ENCODE measurements at regions not wholly inside any gene's neighbourhood (a gene's known extent, or its start where the extent isn't known, plus 50 kb on each side); places are given as distances from the start of the nearest gene placed in this dataset.

DNA sequence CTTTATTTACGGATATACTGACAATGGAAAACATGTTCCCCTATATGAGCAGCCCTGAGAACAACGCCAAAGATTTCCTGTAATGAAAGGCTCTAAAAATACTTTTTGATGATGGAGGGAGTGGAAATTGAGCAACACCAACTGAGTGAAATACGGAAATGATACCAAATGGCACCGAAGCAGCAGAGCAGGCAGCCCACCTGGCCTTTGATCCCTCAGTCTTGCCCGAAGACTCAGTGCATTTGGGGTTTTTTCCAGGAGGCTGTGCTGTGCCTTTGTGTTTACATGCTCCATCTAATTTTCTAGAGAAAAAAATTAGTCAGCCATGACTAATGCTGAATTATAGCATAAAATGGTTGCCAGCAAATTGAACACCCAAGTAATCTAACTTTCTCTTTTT, 169.9 kb upstream of the RBPJ start:
- Histone ChIP-seq H2BK120ac (replicated peaks; ENCODE audit: low read depth, low read length) (no peak overlapping the region), H3K36me3 (ENCODE audit: control insufficient read depth in 2 of 4, insufficient read depth in 4 of 4, low read length in 3 of 4) (no peaks in the 10 kb centered on the region), H3K56ac (replicated peaks; ENCODE audit: insufficient read length, low read depth, low read length) (no peak overlapping the region), H4K8ac (ENCODE audit: extremely low read depth, insufficient read depth, low read length) (no peak overlapping the region), H3K18ac (ENCODE audit: extremely low read depth, low read length) (no peak overlapping the region), H3K4ac (replicated peaks; ENCODE audit: insufficient read length, low read depth, low read length) (no peak overlapping the region), H3K23me2 (ENCODE audit: low read depth, low read length) (no peaks in the 10 kb centered on the region), H3K9me3 (ENCODE audit: insufficient read depth in 2 of 2, low read depth in 1 of 2, low read length in 1 of 2) (no peaks in the 10 kb centered on the region), H4K20me1 (replicated peaks in 1 of 2; ENCODE audit: control insufficient read depth in 1 of 2, insufficient read depth in 2 of 2, low read length in 2 of 2) (no peaks in the 10 kb centered on the region), H3K4me2 (ENCODE audit: insufficient read depth in 1 of 2, low read depth in 2 of 2, low read length in 2 of 2) (no peak overlapping the region), H2AFZ (ENCODE audit: low read length) (no peak overlapping the region), H3K23ac (ENCODE audit: insufficient read length) (no peak overlapping the region), H3K79me2 (ENCODE audit: control insufficient read depth in 1 of 2, insufficient read depth in 2 of 2, low read length in 2 of 2) (no peaks in the 10 kb centered on the region), H2BK15ac (ENCODE audit: low read length) (no peak overlapping the region), H2AK5ac (ENCODE audit: low read depth, low read length) (no peak overlapping the region), H3K4me3 (ENCODE audit: extremely low read depth in 1 of 4, insufficient read depth in 2 of 4, low read depth in 3 of 4, low read length in 4 of 4) (no peak overlapping the region), H3K79me1 (ENCODE audit: low read depth, low read length) (no peaks in the 10 kb centered on the region), H4K5ac (ENCODE audit: insufficient read length, low read depth, low read length) (no peak overlapping the region), H3K14ac (ENCODE audit: insufficient read length) (no peak overlapping the region), H2BK12ac (ENCODE audit: low read depth, low read length) (no peak overlapping the region), H2BK20ac (ENCODE audit: low read length) (no peak overlapping the region), H3K9ac (replicated peaks in 1 of 4; ENCODE audit: extremely low read depth in 1 of 4, low read depth in 3 of 4, low read length in 3 of 4) (no peak overlapping the region), H3K27ac (ENCODE audit: low read depth, low read length) (no peak overlapping the region), H3K27me3 (replicated peaks in 1 of 4; ENCODE audit: control insufficient read depth in 3 of 4, extremely low read depth in 1 of 4, insufficient read depth in 3 of 4, low read length in 3 of 4) (no peaks in the 10 kb centered on the region), H4K91ac (replicated peaks; ENCODE audit: insufficient read length, low read length) (no peak overlapping the region), H3K4me1 (replicated peaks in 1 of 4; ENCODE audit: control insufficient read depth in 3 of 4, insufficient read depth in 4 of 4, low read length in 3 of 4) (no peaks in the 10 kb centered on the region), H2BK5ac (ENCODE audit: low read depth, low read length) (no peak overlapping the region)
- ChIA-PET CTCF (ENCODE audit: partially characterized antibody) (interaction anchor here (2.5 kb wide), 1 partner anchor 23 kb away, joined by 7 read pairs; no protein-coding TSS in a partner anchor), POLR2A (ENCODE audit: partially characterized antibody) (no interaction called here)
- DNase-seq (ENCODE audit: low read depth in 1 of 2, low spot score in 2 of 2) (no peak), FAIRE-seq (no peak)
- 93% methylated on average over 5 of the region's 5 CpGs; no CpG with 5 or more reads in 1 of the 2 experiments for WGBS, 2 experiments (ENCODE audit: extremely low coverage in 1 of 2, insufficient coverage in 1 of 2, insufficient read length in 1 of 2, insufficient replicate concordance in 2 of 2, low coverage in 1 of 2, low lambda C conversion rate in 2 of 2, missing lambda C conversion rate in 1 of 2)
- TF ChIP-seq SUZ12 (IDR thresholded peaks at IDR 0.05; ENCODE audit: low read length) (no peak), BRCA1 (IDR thresholded peaks at IDR 0.05; ENCODE audit: low read depth, low read length) (no peak), BACH1 (IDR thresholded peaks at IDR 0.05; ENCODE audit: low read length) (no peak)
- TF ChIP-seq, protein P1, sequence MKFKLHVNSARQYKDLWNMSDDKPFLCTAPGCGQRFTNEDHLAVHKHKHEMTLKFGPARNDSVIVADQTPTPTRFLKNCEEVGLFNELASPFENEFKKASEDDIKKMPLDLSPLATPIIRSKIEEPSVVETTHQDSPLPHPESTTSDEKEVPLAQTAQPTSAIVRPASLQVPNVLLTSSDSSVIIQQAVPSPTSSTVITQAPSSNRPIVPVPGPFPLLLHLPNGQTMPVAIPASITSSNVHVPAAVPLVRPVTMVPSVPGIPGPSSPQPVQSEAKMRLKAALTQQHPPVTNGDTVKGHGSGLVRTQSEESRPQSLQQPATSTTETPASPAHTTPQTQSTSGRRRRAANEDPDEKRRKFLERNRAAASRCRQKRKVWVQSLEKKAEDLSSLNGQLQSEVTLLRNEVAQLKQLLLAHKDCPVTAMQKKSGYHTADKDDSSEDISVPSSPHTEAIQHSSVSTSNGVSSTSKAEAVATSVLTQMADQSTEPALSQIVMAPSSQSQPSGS (IDR thresholded peaks at IDR 0.05; ENCODE audit: low read length) = no peak
- TF ChIP-seq, protein P2, sequence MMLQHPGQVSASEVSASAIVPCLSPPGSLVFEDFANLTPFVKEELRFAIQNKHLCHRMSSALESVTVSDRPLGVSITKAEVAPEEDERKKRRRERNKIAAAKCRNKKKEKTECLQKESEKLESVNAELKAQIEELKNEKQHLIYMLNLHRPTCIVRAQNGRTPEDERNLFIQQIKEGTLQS (IDR thresholded peaks at IDR 0.05; ENCODE audit: insufficient read depth, low read depth, low read length) = no peak

Data from H1 (cell line).